HCEC 1CT (cell line): ENCODE measurements at regions not wholly inside any gene's neighbourhood (a gene's known extent, or its start where the extent isn't known, plus 50 kb on each side); places are given as distances from the start of the nearest gene placed in this dataset.
"Not testable (repeated sequence)": the region's sequence is repeated elsewhere in the genome, so short reads cannot be mapped to it uniquely, and the experiment has no call there.

Experiments used
- DNase-seq: peaks from one replicate; pipeline ENCODE4 v3.0.0-alpha.2; 2017

GRCh38 chr6:2361195-2361594 is 115.8 kb upstream of the GMDS start:
- no peak for DNase-seq

DNA sequence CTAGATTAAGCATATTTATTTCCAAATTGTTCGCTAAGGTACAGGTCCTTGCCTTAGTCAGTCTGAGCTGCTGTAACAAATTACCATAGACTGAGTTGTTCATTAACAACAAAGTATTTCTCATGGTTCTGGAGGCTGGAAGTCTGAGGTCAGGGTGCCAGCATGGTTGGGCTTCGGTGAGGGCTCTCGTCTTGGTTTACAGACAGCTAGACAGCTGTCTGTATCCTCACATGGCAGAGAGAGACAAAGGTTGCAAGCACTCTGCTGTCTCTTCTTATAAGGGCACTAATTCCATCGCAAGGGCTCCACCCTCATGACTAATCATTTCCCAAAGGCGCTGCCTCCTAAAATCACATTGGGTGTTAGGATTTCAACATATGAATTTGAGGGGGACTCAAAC is 115.3 kb upstream of the GMDS start:
- no peak for DNase-seq

- DNase-seq, result no peak
Measured at GRCh38 chr6:2360126-2360525, 114.7 kb upstream of the GMDS start.

- DNase-seq, result no peak
Measured at GRCh38 chr6:2355150-2355549, 109.7 kb upstream of the GMDS start.

- no peak for DNase-seq
Measured at GRCh38 chr6:2354138-2354491, 108.7 kb upstream of the GMDS start.

DNA sequence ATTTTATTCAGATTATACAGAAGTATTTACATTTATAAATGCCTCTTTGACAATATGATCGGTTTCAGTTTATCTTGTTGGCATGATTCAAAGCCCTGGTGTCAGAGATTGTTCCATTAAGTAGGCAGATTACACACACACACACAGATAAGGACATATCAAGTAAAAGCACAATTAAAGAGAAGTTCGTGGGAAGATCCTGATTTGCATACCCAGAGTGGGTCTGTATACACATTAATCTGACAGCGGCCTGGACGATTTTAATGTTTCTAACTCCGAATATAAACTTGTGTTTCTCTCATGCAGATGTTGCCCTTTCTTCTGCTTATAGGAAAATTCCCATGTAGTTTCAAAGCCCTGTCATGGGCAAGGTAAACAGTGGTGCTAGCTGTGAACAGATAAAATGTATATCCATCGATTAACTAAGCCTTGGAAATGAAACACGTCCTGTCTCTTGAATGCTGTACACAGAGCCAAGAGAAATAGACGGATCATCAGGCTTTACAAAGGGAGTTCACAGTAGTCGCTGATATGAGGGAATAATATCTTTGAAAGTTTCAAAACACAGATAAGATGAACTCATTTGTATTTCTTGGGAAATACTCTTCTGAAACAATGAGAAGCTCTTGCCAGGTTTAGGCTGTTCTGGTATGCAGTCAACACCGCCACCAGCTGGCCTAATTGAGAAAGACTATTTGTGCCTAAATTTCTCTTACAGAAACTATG is 108.2 kb upstream of the GMDS start:
- peak; percentile 55 for DNase-seq

DNA sequence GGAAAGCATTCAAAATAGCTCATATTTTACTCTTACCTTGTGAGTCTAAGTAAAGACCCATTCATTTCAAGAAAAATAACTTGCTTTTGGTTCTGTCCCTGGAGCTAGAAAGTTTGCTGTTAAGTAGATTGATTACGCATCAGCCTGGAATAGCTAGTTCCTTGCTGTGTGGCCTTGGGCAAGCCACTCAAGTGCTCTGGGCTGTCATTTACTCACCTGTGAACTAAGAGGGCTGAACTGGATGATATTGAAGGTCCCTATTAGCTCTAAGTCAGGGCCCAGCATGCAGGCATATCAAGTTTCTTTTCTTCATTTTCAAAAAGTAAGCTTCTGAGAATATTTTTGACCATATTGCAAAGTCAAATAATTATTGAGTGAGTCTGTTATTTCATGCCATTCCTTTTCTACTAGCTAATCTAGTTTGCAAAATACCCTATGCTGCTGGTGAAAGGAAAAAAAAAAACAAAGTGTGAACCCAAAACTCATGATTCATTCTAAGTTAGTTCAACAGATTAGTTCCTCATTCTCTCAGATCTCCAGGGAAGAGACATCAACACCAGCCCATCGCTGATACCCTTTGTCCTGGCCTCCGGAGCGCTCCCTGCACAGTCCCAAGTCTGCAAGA is 106.5 kb upstream of the GMDS start:
- peak; percentile 14 for DNase-seq

DNA sequence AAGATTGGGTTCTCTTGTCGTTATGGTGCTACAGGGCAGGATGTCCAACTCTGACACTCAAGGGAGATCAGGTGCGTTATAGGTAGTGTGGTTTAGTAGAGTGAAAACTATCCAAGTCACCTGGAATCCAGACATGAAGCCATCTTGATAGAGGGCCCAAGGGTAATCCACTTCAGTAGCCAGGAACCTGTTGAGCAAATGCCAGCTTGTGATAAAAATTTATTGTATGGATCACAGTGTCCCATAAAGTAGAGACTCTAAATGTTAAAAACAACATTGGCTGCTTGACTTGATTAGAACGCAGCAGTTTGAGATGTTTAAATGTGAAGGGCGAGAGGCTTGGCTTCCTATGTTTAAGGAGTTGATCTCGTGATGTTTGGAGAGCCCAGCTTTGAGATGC is 105.7 kb upstream of the GMDS start:
- no peak for DNase-seq

- DNase-seq, result no peak
Measured at GRCh38 chr6:2346078-2346477, 100.7 kb upstream of the GMDS start.

GRCh38 chr6:2344319-2344905 is 99.0 kb upstream of the GMDS start:
- DNase-seq, result no peak

GRCh38 chr6:2327591-2327990 is 82.2 kb upstream of the GMDS start:
- no peak for DNase-seq

- DNase-seq, result no peak
Measured at GRCh38 chr6:2324166-2324953, 79.0 kb upstream of the GMDS start.

- DNase-seq, result not testable (repeated sequence)
Measured at GRCh38 chr6:2317498-2317897, 72.1 kb upstream of the GMDS start.

GRCh38 chr6:2314641-2315040 is 69.2 kb upstream of the GMDS start:
- no peak for DNase-seq

- no peak for DNase-seq
Measured at GRCh38 chr6:2310042-2310441, 64.6 kb upstream of the GMDS start.

GRCh38 chr6:2309122-2309521 is 63.7 kb upstream of the GMDS start:
- DNase-seq, result no peak

- no peak for DNase-seq
Measured at GRCh38 chr6:2307799-2308198, 62.4 kb upstream of the GMDS start.

DNA sequence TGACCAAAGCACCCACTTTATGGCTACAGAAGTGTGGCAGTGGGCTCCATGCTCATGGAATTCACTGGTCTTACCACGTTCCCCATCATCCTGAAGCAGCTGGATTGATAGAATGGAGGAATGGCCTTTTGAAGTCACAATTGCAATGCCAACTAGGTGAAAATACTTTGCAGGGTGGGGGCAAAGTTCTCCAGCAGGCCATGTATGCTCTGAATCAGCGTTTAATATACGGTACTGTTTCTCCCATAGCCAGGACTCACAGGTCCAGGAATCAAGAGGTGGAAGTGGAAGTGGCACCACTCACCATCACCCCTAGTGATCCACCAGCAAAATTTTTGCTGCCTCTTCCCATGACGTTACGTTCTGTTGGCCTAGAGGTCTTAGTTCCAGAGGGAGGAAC is 60.5 kb upstream of the GMDS start:
- no peak for DNase-seq

DNA sequence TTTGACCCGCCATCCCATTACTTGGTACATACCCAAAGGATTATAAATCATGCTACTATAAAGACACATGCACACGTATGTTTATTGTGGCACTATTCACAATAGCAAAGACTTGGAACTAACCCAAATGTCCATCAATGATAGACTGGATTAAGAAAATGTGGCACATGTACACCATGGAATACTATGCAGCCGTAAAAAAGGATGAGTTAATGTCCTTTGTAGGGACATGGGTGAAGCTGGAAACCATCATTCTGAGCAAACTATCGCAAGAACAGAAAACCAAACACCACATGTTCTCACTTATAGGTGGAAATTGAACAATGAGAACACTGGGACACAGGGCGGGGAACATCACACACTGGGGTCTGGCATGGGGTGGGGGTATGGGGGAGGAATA is 57.1 kb upstream of the GMDS start:
- not testable (repeated sequence) for DNase-seq

- DNase-seq, result no peak
Measured at GRCh38 chr6:2296781-2297180, 51.4 kb upstream of the GMDS start.
